ENCODE measurements at regions not wholly inside any gene's neighbourhood (a gene's known extent, or its start where the extent isn't known, plus 50 kb on each side); places are given as distances from the start of the nearest gene placed in this dataset.
A peak's percentile ranks its signal among the peaks of the same experiment; 100 is the strongest.
"Not testable (repeated sequence)": the region's sequence is repeated elsewhere in the genome, so short reads cannot be mapped to it uniquely, and the experiment has no call there.

DNA sequence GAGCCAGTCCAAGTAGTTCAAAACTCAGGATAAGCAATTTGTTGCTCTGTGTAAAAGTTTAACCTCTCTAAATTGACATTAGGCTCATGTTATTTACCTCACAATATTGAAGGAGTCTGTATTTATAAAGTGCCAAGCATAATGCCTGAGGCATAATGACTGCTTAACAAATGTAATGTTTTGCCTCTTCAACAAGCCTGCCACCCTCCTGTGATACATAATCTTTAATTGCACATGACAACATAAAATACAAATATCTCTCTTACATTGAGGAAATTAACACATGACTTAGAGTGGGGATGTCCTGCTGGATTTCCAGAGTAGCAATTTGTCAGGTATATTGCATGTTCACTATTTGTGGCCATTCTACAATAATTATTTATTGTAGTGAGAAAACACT lies 469.2 kb upstream of the ANO5 start:
- no peak for DNase-seq (ENCODE audit: low spot score)

DNA sequence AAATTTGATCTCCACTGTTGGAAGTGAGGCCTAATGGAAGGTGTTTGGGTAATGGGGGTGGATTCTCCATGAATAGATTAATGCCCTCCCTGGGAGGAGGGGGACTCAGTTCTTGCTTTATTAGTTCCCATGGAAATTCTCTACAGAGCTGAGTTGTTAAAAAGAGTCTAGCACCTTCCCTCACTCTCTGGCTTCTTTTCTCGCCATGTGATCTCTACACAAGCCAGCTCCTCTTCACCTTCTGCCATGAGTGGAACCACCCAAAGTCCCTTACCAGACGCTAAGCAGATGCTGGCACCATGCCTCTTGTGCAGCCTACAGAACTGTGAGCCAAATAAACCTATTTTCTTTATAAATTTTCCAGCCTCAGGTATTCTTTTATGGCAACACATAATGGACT lies 465.8 kb upstream of the ANO5 start:
- DNase-seq (ENCODE audit: low spot score): no peak

DNA sequence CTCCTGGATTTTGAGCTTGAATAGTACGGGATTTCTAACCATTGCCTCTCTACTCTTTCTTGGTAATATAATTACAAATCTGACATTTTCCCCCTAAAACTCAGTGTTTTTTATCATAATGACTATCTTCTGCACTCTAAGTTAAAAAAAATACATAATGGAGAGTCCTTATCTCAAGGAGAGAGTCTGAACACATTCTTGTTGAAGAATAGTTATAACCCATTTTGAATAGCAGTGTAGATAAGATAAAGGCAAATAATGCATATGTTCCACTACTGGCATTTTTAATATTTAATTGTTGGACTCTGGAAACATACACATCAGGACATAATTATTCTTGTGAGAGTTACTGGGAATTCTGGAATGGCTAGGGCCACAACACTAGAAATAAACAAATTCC lies 456.5 kb upstream of the ANO5 start:
- no peak for DNase-seq (ENCODE audit: low spot score)

DNA sequence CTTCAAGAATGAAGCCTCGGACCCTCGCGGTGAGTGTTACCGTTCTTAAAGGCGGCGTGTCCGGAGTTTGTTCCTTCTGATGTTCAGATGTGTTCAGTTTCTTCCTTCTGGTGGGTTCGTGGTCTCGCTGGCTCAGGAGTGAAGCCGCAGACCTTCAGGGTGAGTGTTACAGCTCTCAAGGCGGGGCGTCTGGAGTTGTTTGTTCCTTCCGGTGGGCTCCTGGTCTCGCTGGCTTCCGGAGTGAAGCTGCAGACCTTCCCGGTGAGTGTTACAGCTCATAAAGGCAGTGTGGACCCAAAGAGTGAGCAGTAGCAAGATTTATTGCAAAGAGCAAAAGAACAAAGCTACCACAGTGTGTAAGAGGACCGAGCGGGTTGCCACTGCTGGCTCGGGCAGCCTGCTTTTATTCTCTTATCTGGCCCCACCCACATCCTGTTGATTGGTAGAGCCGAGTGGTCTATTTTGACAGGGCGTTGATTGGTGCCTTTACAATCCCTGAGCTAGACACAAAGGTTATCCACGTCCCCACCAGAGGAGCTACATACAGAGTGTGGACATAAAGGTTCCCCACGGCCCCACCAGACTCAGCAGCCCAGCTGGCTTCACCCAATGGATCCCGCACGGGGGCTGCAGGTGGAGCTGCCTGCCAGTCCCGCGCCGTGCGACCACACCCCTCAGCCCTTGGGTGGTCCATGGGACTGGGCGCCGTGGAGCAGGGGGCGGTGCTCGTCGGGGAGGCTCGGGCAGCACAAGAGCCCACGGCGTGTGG lies 440.2 kb upstream of the ANO5 start:
- DNase-seq (ENCODE audit: low spot score): not testable (repeated sequence)

DNA sequence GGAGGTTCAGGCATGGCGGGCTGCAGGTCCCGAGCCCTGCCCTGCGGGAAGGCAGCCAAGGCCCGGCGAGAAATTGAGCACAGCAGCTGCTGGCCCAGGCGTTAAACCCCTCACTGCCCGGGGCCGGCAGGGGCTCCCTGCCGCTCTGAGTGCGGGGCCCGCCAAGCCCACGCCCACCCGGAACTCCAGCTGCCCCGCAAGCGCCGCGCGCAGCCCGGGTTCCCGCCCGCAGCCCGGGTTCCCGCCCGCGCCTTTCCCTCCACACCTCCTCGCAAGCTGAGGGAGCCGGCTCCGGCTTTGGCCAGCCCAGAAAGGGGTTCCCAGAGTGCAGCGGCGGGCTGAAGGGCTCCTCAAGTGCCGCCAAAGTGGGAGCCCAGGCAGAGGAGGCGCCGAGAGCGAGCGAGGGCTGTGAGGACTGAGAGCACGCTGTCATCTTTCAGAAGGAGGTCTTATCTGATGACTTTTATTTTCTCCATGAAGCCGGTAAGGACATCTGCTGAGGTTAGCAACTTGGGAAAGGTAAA lies 439.6 kb upstream of the ANO5 start:
- not testable (repeated sequence) for DNase-seq (ENCODE audit: low spot score)

DNA sequence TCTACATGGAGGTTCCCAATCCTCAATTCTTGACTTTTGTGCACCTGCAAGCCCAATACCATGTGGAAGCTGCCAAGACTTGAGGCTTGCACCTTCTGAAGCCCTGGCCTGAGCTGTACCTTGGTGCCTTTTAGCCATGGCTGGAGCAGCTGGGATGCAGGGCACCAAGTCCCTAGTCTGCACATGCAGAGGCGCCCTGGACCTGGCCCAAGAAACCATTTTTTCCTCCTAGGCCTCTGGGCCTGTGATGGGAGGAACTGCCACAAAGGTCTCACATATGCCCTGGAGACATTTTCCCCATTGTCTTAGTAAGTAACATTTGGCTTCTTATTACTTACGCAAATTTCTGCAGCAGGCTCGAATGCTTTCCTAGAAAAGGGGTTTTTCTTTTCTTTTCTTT lies 431.9 kb upstream of the ANO5 start:
- DNase-seq (ENCODE audit: low spot score): no peak

DNA sequence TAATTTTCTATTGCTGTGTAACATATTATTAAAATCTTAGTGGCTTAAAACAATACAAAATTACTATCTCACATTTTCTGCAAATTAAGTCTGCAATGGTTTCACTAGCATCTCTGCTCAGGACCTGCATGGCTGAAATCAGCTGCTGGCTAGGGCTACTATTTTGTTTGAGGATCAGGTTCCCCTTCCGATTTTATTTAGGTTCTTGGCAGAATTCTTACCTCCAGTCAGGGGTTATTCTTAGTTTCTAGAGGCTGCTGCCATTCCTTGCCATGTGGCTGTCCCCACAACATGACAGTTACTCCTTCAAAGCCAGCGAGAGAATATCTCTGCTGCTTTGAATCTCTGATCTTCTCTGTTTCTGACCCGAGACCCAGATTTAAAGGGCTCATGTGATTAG lies 424.5 kb upstream of the ANO5 start:
- no peak for DNase-seq (ENCODE audit: low spot score)

DNA sequence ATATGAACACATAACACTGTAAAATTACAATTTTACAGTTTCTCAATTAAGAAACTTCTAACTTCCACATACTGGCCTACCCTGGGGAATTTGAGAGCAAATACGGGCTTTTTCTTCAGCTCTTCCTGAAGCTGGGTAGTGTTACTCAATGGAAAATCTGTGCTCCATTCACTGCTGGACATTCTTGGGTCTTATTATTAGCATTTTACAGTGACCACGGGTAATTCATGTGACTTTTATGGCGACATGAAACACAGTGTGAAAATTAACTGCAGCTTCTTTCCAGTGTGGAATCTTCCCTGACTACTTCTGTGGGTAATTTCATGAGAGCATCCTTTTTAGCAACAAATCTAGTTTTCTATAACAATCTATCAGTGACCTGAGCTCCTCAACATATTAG lies 423.7 kb upstream of the ANO5 start:
- no peak for DNase-seq (ENCODE audit: low spot score)

DNA sequence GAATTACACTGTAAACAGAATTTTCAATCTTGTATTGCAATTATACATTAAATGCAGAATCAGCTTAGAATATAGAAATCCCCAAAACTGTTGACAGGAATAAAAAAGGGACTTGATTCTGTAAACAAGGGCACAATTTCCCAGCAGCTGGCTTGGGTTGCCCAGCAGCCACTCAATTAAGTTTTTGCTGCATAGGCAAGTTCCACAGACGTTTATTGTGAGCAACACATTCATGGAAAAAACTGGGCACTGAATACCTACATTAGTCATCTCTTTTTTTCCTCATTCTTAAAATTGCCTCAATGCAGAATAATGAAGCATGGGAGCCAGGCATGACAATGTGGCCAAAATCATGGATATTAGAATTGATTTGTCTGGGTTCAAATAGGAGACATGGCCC lies 421.8 kb upstream of the ANO5 start:
- DNase-seq (ENCODE audit: low spot score): no peak

DNA sequence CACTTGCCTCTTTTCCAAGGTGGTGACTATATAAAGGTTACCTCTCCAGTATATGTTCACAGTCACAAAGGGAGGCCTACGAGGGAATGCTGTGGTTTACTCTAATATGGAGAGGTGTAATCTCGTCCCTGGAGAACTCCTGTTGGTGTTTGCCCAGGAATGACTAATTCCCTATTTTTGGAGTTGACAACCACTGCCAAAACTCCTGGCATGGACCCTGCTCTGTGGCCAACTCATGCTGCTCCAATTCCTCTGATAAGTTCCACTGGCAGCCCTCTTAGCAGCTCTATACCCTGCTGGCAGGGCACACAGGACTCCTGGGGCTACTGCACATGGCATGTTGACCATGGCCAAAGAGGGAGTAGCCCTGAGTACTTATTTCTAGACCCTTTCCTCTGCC lies 418.7 kb upstream of the ANO5 start:
- DNase-seq (ENCODE audit: low spot score): no peak

DNA sequence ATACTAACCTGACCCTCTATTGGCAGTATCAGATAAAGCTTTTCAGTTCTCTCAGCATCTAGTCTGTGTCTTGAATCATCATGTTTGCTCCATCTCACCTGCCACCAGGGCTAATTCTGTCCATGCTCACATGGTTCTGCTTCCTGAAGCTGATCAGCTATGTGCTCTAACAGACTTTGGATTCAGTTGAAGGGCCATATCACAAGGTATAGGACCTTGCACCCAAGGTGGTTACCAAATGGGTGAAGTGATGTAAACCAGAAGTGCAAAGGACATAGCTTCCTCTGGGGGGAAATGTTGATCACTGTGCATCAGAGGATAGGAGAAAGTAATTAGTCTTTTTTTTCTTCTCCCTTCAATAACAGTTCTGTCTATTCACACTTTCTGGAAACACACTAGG lies 417.0 kb upstream of the ANO5 start:
- DNase-seq (ENCODE audit: low spot score): no peak

DNA sequence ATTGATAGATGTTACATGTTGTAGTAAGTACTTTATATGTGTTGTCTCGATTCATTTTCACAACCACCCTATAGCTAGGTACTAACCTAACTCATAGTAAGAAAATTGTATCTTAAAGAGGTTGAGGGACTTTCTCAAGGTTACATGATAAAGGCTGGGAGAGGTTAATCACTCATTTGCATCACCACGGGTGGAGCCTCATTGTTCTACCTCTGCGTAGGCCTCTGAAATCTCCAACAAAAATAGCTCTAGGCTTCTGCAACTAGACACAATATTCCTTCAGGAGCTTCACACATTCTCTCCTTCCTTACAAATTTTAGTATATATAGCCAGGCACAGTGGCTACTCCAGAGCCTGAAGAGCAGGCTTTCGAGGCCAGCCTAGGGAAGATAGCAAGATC lies 408.9 kb upstream of the ANO5 start:
- no peak for DNase-seq (ENCODE audit: low spot score)

DNA sequence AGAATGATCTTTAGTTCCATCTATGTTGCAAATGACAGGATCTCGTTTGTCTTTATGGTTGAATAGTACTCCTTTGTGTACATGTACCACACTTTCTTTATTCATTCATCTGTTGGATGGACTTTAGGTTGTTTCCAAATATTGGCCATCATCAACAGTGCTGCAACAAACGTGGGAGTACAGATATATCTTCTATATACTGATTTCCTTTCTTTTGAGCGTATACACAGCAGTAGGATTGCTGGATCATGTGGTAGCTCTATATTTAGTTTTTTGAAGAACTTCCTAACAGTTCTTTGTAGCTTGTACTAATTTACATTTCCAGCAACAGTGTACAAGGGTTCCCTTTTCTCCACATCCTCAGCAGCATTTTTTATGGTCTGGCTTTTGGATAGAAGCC lies 407.5 kb upstream of the ANO5 start:
- DNase-seq (ENCODE audit: low spot score): no peak

DNA sequence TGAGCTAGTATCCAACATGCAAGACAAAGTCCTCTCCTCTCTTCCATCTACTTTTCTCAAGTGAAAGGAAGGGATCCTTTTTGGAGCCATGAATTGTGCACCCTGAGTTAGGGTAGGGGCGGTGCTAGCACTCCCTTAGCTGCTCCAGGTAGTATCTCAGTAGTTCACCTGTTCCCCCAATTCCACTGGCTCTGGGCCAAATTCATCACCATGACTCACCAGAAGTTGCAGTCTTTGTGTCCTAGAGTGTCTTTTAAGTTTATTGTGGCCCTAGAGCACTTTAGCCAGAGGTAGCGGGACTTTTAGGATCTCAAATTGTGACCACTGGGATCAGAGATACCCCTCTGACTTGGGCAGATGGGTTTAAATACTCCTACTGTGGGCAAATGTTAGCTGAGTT lies 398.6 kb upstream of the ANO5 start:
- DNase-seq (ENCODE audit: low spot score): no peak

DNA sequence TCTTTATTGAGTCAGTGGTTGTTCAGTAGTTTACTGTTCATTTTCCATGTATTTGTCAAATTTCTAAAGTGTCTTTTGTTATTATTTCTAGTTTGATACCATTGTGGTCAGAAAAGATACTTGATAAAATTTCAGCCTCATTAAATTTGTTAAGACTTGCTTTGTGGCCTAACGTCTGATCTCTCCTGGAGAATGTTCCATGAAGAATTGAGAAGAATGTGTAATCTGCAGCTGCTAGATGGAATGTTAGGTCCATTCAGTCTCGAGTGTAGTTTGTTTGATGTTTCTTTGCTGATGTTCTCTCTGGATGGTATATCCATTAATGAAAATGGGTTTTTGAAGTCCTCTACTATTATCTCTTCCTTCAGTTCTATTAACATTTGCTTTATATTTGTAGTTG lies 394.7 kb upstream of the ANO5 start:
- no peak for DNase-seq (ENCODE audit: low spot score)

DNA sequence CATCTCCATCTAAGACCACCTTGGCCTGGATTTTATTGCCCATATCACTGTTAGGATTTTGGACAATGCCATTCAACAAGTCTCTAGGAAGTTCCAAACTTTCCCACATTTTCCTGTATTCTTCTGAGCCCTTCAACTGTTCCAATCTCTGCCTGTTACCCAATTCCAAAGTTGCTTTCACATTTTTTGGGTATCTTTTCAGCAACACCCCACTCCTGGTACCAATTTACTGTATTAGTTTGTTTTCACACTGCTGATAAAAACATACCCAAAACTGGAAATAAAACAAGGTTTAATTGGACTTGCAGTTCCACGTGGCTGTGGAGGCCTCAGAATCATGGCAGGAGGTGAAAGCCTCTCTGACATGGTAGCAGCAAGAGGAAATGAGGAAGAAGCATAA lies 388.4 kb upstream of the ANO5 start:
- not testable (repeated sequence) for DNase-seq (ENCODE audit: low spot score)

DNA sequence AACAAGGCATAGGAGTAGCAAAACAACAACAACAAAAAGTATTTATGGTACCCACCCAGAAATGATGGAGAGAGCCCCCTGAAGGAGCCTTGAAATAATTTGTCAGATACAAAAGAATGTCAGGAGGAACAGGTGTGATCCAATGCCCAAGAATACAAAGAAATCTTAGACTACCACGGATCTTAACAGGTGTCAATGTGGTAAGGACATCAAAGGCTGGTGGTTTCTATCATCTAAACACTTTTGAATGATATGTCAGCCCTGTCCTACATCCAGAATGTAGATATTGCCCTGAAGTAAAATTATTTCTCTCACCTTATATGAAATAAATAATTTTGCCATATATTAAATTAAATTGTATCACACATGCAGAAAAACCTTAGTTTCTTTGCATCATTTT lies 386.4 kb upstream of the ANO5 start:
- no peak for DNase-seq (ENCODE audit: low spot score)

DNA sequence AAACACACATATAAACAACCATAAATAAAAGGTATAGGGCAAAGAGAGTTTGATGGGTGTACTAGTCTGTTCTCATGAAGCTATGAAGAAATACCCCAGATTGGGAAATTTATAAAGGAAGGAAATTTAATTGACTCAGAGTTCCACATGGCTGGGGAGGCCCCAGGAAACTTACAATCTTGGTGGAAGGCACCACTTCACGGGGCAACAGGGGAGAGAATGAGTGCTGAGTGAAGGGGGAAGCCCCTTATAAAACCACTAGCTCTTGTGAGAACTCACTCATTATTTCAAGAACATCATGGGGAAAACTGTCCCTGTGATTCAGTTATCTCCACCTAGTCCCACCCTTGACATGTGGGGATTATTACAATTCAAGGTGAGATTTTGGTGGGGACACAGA lies 385.9 kb upstream of the ANO5 start:
- no peak for DNase-seq (ENCODE audit: low spot score)

DNA sequence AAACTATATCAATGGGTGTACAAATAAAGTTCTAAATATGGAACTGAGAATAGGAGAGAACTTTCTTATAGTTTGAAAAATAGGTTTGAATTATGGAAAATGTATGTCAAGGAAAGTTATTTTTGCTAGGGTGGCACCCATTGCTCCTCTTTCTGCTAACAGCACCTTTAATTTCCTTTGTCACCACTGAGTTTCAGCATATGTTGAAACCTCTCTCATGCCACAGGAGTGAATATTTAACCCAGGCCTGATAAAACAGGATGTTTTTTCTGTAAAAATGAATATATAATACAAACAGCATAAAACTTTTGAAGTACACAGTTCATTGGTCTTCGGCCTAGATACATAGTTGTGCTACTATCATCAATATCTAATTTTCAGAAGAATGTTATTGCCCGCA lies 385.5 kb upstream of the ANO5 start:
- DNase-seq (ENCODE audit: low spot score): no peak

DNA sequence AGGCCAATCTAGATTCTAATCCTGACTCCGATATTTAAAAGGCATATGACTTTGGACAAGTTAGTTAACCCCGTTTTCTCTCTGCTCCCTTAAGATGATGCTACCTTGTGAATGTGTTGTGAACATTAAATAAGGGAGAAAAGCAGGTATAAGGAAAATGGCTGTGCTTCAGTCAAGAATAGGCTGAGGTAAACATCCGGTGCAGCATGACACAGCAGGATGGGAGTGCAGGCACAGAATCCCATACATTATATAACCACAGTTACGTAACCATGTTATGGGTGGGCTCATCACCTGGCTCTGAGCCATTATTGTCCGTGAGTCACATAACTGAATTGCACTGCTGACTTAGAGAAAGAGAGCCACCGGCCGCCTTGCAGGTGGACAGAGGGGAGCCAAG lies 382.2 kb upstream of the ANO5 start:
- no peak for DNase-seq (ENCODE audit: low spot score)

DNA sequence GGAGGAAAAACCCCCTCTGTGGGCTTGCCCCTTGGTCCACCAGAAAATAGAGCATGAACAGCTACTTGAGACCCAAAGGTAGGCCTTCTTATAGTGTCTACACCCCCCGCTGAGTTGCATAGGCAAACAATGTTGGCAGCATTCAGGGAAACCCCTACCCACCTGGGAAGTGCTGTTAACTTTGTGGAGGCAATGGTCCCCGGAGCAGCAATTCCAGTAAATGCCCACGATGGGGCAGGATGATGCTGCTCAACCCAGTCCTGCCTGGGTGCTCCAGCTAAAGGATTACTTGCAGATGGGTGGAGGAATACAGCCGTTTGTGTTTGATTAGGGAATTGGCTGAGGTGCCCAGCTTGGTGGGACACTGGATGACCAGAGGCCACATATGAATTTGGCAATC lies 381.3 kb upstream of the ANO5 start:
- no peak for DNase-seq (ENCODE audit: low spot score)

DNA sequence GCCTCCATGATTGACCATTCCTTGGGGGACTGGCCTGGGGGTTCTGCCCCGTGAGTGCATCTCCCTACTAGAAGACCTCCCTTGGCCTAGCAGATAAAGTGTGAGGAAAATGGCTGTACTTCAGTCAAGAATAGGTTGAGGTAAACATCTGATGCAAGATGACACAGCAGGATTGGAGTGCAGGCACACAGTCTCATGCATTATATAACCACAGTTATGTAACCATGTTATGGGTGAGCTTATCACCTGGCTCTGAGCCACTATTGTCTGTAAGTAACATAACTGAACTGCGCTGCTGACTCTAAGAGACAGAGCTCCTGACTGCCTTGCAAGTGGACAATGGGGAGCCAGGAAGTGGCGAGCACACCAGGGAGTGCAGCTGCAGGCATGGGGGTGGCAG lies 378.7 kb upstream of the ANO5 start:
- DNase-seq (ENCODE audit: low spot score): peak; percentile 12

DNA sequence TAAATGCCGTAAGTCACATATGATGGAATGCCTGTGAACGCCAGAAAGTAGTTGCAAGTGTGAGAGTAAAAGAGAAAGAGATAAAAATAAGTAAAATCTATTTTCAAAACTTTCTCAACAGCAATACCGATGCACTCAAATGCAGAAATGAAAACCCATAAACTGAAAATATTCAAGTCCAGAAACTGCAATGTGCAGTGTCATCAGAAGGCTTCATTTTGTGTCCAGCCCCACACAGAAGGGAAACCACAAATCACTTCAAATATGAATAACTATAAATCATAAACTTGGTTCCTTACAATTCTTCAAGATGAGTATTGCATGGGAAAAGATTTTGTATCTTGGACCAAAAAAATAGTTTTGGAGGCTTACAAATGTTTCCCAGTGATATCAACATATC lies 375.2 kb upstream of the ANO5 start:
- DNase-seq (ENCODE audit: low spot score): no peak

DNA sequence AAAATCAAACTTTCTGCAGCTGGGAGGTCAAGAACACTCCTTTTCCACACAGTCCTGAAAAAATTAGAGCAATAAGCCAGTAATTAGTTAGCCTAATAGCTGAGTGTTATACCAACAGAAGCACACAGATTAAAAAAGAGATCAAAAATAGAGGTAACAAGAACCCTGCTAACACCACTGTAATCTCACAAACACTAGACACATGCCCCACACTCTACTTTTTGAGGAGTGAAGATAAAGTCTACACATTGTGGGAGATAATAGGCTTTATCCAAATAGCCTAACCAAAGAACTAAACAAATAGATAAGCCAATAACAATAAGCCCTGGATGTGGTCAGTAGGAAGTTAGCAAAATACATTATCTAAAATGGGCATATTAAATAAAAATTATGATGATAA lies 372.7 kb upstream of the ANO5 start:
- DNase-seq (ENCODE audit: low spot score): no peak

All from LoVo (cell line).